ENCODE measurements at regions not wholly inside any gene's neighbourhood (a gene's known extent, or its start where the extent isn't known, plus 50 kb on each side); places are given as distances from the start of the nearest gene placed in this dataset.
"Not testable (repeated sequence)": the region's sequence is repeated elsewhere in the genome, so short reads cannot be mapped to it uniquely, and the experiment has no call there.

- DNase-seq, result peak; percentile 1
These were observed 113.7 kb upstream of the SLC35F3 start for GRCh38 chr1:233790662-233791371.

GRCh38 chr1:233791372-233791703, 113.1 kb upstream of the SLC35F3 start:
- DNase-seq, result no peak

- no peak for DNase-seq
These were observed 112.8 kb upstream of the SLC35F3 start for GRCh38 chr1:233791721-233792120.

- no peak for DNase-seq
These were observed 109.6 kb upstream of the SLC35F3 start for GRCh38 chr1:233794863-233795262.

- no peak for DNase-seq
These were observed 108.2 kb upstream of the SLC35F3 start for GRCh38 chr1:233796146-233796783.

GRCh38 chr1:233802611-233803010, 101.9 kb upstream of the SLC35F3 start:
- DNase-seq, result no peak

- DNase-seq, result no peak
These were observed 98.7 kb upstream of the SLC35F3 start for GRCh38 chr1:233805786-233806185.

- DNase-seq, result no peak
These were observed 89.1 kb upstream of the SLC35F3 start for GRCh38 chr1:233815357-233815756.

- no peak for DNase-seq
These were observed 88.6 kb upstream of the SLC35F3 start for GRCh38 chr1:233815865-233816264.

- DNase-seq, result no peak
These were observed 88.1 kb upstream of the SLC35F3 start for GRCh38 chr1:233816348-233816747.

GRCh38 chr1:233819042-233819441, 85.4 kb upstream of the SLC35F3 start:
- DNase-seq, result no peak

GRCh38 chr1:233824179-233824578, 80.3 kb upstream of the SLC35F3 start:
- not testable (repeated sequence) for DNase-seq

GRCh38 chr1:233827937-233828336, 76.5 kb upstream of the SLC35F3 start:
- DNase-seq, result not testable (repeated sequence)

GRCh38 chr1:233828480-233828879, 76.0 kb upstream of the SLC35F3 start:
- DNase-seq, result no peak

GRCh38 chr1:233834609-233835008, 69.9 kb upstream of the SLC35F3 start:
- DNase-seq, result no peak

GRCh38 chr1:233838207-233838606, 66.3 kb upstream of the SLC35F3 start:
- not testable (repeated sequence) for DNase-seq

GRCh38 chr1:233843525-233844204, 60.8 kb upstream of the SLC35F3 start:
- no peak for DNase-seq

GRCh38 chr1:233844275-233844674, 60.2 kb upstream of the SLC35F3 start:
- DNase-seq, result no peak

GRCh38 chr1:233844692-233845091, 59.8 kb upstream of the SLC35F3 start:
- no peak for DNase-seq
